Stimulated activated CD8-positive, alpha-beta memory T cell treated with anti-CD3 and anti-CD28 coated beads, Interleukin-4, amount 100 ng/mL, for 24 hours (primary cell): ENCODE measurements at regions not wholly inside any gene's neighbourhood (a gene's known extent, or its start where the extent isn't known, plus 50 kb on each side); places are given as distances from the start of the nearest gene placed in this dataset.
"Not testable (repeated sequence)": the region's sequence is repeated elsewhere in the genome, so short reads cannot be mapped to it uniquely, and the experiment has no call there.

ENCODE experiments used
- DNase-seq: peaks from one replicate; pipeline ENCODE4 v3.0.0-alpha.2; 2020; ENCODE audit warnings: low read depth

DNA sequence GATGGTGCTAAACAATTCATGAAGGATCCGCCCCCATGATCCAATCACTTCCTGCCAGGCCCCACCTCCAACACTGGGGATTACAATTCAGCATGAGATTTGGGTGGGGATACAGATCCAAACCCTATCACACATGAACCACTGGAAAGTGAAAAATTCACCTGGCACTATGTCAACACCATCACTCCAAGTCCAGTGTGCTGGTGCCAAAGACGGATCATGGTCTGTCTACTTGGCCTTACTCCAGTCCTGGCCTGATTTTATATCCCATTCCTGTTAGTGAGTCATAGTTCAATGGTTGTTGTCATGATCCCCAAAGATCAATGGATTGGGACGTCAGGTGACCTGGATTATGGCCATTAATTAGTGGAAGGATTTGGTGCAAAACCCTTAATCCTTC, 147.4 kb upstream of the RPS23 start:
- no peak for DNase-seq

DNA sequence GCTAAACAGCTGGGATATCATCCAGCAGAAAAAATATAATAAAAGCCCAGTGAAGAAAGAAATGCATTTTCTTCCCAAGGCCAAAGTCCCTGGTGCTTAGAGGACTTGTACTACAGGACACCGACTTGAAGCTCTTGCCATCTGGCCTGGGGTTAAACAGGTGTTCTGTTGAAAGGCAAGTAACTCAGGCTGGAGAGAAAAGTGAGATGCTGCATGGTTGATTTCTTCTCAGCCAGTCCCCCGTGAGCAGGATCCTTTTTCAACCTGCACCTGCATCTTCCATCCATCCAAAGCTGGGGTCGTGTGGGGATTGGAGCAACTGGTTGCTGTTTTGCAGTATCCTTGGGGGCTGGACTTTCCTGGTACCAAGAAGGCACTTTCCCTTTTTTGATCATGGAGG, 146.1 kb upstream of the RPS23 start:
- DNase-seq: no peak

DNA sequence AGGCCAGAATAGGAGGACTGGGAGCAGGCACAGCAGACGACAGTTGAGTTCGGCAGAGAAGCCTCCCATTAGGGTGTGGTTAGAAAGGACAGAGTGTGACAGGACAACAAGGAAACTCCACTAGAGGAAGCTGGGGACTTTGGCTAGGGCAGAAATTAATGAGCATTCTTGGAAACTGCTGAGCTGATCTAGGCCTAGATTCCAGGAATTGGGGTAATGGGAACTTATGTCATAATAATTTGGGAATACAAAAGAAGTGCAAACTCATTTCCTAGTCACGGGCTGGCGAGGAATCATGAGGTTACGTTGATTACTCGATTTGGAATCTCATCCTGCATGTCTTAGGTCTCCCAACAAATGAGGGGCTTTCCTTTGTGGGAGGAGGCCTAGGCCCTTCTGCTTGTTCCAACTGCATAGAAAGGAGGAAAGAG, 144.6 kb upstream of the RPS23 start:
- DNase-seq: no peak

DNA sequence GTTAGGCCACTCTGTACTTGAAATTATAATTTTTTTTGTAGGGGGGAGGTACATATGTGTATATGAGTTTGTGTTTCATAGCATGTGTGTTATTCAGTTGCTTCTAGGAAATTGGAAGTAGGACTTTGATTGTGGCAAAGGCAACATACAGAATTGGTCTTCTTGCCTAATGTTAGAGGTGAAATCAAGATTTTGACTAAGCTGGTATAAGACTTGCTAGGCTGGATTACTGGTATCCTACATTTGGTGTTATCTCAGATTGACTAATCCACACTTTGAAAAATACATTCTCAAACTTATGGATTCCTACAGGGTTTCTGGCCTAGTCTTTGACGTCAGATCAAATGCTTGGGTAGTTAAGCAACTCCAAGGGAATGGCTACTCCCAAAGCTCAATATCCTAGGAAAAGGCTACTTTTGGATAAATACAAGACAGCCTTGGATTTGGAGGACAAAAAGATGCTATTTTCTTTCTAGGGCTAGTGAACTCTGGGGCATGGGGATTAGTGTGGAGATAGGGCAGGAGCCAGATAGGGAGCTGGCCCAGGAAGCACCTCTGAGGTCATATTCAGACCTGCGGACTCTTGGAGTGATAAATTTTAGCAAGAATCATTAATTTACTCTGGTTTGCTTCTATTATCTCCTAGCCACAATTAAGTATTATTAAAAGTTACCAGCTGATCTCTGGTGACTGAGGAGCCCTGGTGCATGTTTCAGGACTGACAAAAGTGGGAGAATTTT, 144.0 kb upstream of the RPS23 start:
- no peak for DNase-seq

DNA sequence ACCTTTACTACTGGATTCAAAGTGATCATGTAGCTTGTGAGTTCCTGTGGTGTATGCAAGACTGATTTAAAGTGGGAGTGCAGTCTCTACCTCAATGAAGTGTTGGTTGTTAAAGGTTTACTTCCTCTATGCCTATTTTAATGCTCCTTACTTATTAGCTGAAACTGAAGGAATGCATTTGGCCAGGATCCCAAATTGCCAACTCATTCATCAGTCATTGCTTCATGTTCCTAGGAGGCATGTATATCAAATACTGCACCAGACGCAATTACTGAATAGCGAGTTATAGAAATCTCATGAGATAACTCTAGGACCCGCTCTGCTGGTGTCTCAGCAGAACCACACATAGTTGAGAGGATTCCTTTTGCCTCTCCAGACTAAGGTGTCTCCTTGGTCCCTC, 143.0 kb upstream of the RPS23 start:
- no peak for DNase-seq

DNA sequence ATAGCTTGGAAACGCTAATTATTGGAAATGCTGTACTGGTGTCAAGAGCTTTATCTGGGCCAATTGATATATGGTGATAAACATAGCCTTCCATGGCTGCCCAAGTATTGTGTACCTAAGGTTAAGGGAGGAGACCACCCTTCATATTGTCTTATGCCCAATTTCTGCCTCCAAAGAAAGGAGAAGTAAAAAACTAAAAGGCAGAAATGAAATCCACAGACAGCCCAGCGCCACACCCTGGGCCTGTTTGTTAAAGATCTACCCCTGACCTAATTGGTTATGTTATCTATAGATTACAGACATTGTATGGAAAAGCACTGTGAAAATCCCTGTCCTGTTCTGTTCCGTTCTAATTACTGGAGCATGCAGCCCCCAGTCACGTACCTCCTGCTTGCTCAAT, 142.4 kb upstream of the RPS23 start:
- not testable (repeated sequence) for DNase-seq

DNA sequence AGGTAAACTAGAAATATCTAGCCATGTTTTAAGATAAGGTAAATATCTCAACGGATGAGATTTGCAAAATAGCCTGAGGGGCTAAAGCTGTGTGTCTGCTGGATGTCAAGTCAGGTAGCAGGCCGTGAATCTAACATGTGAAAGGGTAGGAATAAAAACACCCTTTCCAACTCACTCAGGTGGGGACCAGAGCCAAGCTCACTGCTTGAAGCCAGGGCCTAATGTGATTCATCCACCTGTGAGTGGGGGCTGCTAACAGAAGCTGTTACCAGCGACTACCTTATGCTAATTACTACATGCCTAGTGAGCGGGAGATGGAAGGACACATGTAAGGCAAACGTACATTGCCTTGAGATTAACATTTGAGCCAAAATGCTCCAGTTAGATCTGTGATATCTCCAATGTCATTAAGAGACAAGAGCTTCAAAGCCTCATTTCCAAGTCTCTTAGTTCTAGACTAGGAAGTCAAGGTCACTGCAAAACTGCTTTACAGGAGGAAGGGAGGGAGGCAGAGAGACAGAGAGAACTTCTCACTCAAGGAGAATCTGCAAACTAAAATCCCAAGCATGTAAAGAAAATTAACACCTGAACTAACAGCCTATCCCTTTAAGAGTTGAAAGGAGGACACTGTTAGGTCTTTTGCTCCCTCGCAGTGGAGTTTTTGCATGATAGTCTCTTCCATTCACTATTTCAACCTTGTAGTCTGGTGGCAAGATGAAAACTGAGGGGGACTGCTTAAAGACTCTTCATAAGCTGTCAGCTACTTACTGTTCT, 141.6 kb upstream of the RPS23 start:
- no peak for DNase-seq

DNA sequence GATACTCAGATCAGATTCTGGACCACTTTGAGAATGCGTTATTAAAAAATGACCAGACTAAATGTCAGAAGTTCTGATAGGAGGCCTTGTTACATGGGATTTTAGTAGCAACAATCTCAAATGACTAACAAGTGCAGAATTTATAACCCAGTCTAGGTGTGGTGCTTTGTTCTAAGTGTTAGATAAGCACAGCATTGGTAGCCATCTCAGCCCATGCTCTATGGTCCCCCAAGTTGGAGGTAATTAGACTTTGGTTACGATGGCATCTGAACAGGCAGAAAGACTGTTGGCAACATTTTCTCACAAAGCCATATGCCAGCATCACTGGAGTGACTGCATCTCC, 140.4 kb upstream of the RPS23 start:
- no peak for DNase-seq

DNA sequence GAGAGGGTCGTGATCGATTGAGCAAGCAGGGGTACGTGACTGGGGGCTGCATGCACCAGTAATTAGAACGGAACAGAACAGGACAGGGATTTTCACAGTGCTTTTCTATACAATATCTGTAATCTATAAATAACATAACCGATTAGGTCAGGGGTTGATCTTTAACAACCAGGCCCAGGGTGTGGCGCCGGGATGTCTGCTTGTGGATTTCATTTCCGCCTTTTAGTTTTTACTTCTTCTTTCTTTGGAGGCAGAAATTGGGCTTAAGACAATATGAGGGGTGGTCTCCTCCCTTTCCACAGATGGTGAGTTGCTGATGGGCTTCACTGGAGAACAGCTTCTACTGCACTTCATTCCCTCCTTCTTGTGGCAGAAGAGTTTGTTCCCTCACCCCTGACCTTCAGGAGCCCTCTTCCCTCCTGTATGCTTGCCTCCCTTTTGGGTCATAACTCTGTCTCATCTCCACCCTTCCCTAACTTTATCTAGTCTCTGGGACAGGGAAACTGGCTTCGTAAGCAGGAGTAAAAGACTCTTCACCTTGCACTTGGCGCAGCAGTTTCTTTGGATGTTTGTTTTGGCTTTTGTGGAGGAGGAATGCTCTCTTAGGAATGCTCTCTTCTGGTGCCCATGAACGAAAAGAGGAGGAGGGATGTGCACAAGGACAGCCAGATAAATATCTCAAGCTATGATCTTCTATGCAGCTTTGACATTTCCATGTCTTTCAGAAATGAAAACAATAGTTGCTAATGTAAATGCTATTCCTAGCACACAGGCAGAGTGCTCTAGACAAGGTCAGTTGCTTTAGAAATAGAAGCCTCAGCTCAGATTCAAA, 139.8 kb upstream of the RPS23 start:
- no peak for DNase-seq

DNA sequence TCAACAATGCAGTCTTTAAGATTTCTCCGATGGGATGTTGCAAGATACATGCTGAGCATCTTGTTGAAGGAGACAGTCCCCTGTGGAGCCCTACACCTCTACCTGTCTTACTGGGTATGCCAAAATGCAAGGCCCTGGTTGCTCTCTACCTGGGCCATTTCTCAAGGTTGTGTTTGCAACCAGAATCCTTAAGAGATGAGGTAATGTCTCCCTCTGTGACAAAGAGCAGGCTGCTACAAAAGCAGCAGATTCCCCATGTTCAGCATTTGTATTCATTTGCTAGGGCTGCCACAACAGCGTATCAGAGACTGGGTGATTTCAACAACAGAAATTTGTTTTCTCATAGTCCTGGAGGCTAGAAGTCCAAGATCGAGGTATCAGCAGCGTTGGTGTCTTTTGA, 138.4 kb upstream of the RPS23 start:
- no peak for DNase-seq

DNA sequence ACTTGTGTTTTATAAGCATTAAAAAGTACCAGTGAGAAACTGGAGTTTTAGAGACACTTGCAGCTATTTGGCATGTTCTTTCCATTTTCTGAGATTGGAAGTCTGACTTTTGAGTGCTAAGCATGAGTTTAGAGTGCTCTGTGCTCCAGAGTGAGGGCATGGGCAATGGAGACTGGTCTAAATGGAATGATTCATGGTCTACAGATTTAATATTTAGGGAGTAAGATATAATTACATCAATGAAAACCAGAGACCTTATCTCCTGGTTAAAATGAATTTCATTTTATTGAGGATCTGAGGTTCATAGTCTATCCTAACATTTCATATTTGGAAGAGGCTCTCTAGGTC, 135.9 kb upstream of the RPS23 start:
- no peak for DNase-seq

DNA sequence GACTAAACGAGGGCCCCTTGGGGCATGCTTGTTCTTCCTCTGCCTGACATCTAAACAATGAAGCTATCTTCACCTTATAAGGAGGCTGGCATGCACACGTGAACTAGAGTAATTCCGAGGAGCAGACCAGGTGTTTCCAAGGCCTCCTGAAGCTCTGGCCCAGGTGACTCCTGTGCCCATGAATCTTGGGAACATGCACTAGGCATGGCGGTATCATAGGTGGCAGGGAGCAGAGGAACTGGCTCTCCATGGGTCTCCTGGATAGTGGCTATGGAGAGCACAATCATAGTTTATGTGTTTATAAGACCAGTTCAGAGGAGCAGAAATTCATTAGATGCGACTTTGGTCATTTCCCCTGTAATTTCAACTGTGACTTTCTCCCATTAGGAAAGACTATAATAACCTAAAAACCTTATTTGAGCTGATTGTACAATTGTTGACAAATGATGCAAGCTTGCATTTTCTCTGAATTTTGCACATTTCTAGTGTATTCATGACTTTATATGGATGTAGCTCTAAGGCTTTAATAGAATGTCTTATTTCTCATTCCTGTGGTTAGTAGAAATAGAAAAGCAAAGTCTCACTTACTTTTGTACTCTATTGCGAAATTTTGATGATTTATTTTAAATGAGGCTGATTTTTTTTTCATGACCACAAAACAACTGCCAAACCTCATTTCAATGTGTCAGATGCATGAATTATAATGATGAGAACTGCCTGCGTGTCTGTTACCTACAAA, 135.3 kb upstream of the RPS23 start:
- DNase-seq: no peak

DNA sequence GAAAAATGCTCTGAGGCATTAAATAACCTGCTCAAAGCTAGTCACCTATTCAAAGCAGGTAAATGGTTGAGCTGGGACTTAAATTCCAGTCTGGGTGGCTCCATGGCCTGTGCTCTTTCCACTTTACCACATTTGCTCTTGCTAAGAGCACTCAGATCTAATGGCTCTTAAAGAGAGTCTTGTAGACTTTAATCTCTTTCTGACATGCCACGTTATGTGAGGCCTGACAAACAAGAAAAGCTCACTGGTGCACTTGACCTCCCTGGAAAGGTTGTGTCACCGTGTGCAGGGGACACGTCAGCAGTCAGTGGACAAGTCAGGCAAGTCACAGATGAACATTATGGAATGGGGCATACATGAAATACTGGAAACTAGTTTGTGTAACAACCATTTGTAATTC, 129.9 kb upstream of the RPS23 start:
- DNase-seq: no peak

DNA sequence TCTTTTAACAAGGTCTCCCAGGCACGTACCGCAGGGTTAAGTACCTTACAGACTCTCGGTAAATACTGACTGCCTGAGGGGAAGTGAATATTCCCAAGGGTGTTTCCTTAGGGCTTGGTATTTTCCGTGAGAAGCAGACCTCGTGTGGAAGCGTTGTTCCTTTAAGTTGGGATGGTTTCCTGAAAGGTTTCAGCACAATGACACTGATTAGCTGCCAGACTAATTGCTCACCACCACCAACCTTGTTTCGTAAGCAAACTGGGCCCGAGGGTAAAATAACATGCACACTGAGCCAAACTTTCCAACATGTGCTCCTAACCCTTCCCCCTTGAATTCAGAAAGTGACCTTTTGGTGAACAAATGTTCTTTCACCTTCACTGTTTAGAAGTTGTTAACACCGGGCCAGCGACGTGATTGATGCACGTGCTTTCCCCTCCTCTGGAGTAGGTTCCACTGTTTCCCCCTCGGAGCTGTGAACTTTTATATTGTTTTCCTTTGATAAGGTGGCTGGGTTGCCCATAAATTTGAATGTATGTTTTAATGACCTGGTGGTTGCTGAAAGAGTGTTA, 128.1 kb upstream of the RPS23 start:
- no peak for DNase-seq

DNA sequence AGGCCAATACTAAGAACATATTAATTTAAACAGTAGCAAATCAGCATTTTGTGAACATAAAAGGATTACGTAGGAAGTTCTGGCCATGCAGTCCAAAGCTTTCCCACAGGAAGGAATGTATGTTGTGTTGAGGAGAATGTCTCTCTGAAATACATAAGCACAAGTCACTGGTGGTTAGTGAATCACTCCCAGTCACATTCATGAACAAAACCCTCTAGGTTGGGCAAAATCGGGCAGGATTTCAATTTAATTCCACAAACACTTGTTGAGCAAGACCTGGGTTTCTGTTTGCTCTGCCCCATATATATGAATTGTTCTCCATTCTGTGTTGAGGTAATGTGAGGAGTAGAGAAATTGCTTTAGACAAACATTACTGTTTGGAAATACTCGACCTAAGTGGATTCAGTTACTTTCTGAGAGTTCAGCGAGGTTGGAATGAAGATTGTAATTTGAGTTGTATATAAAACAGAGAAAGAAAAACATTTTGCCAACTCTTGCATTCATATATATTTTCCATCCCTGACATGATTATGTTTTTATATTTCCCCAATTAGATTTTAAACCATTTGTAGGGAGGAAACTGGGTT, 127.6 kb upstream of the RPS23 start:
- DNase-seq: no peak

DNA sequence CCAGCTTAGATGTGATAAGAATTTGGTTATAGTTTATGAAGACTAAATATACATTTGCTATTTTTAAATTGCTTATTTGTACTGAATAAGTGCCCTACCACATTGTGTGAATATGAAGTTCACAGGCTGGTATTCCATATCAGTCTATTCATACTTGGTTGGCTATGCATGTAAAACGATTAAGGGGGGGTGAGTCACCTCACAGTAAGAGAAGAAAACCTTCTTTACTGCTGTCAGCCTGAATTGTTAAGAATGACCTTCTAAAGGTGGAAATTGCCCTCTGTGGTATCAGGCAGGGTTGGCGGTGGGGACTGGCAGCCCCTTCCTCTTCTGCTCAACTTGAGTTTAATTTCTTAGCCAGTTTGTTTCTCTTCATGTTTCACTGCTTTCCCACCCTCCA, 127.0 kb upstream of the RPS23 start:
- DNase-seq: no peak

DNA sequence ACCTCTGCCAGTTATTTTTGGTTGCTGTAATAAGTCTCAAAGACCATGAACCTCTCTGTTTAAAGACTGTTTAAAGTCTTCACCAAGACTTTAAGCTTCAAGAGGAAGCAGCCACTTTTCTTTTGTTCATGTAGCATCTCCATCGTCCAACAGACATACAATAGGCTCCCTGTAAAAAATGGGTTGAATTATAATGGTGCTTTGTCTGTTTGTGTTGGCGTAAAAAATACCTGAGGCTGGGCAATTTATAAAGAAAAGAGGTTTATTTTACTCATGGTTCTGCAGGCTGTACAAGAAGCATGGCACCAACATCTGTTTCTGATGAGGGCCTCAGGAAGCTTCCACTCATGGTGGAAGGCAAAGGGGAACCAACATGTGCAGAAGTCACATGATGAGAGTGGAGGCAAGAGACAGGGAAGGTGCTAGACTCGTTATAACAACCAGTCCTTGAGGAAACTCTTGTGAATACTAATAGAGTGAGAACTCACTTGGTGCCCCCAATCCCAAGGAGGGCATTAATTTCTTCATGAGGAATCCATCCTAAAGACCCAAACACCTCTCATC, 126.3 kb upstream of the RPS23 start:
- no peak for DNase-seq

DNA sequence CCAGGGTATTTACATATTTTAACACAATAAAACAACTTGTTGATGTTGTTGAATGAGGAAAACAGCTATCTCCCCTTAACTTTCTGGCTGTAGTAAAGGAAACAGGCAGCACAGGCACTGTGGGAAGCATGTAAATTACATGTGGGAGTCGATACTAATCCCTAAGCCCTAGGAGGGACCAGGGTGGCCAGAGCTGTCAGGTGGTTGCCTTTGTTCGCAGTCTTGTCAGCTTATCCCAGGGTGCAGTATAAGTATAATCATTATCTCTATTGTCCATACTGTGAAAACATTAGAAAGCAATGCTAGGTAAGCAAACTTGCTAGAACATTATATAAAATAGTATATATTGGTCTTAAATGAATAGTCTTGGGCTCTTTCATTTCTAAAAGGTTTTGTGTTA, 125.6 kb upstream of the RPS23 start:
- no peak for DNase-seq

DNA sequence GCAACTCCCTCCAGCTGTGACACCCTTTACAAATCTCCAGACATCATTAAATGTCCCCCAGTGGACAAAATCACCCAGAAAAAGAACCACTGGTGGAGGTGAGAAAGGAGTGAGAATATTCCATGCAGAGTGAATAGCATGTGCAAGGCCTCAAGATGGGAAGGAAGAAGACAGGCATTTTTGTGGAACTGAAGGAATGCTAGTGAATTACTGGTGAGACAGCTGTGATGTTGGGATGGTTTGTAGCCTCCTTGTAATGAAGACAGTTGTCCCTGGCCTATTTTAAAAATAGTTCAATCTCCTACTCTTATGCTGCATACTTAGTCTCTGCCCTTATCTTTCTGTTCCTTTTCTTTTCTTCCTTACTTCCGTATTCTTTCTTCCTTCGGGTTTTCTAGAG, 124.9 kb upstream of the RPS23 start:
- DNase-seq: no peak

DNA sequence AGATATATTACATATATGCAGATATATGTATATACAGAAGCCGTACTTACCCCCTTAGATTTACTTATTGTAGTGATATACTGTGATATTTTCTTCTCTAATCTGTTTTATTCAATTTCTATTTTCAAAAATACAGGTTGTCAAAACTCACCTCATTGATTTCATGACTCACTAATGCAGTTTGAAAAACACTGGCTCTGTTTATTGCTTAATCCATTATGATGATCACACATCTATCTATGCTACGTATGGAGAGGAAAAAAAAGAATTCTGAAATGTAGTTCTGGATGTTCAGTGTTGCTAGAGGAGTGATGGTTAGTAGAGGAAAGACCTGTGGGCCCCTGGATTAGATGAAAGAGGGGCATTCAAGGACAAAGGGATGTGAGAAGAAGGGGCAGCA, 121.0 kb upstream of the RPS23 start:
- DNase-seq: no peak

DNA sequence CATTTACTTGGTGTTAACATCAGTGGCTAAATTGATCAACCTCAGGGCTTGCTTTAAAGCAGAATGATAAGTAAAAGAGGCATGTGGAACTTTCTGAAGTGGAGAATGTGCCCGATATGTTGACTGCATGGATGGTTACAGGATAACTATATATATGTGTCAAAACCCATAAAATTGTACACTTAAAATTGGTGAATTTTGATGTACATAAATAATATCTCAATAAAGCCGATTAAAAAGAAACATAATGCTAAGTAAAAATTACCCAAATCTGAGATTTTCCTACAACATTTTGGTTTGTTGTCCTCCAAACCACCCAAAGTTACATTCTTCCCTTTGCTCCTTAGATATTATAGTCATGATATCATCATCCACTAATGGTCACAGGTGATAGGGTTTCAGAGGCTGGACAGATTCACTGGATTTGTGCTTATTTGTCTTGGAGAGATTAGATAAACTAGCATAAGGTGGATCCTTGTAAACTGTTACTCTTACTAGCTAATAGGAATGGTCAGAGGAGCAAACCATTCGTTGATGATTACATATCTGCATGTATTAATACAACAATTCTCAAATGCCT, 119.7 kb upstream of the RPS23 start:
- no peak for DNase-seq
